GM12878 (cell line): ENCODE measurements at regions not wholly inside any gene's neighbourhood (a gene's known extent, or its start where the extent isn't known, plus 50 kb on each side); places are given as distances from the start of the nearest gene placed in this dataset.

Source experiments
- ATAC-seq: fragments of 200-7000 bp; cut with Tn5 transposase; 3 replicates; pipeline ENCODE4 v1.9.1; 2020; ENCODE audit warnings: mild to moderate bottlenecking, moderate library complexity
- BruUV-seq: library from RNA; stranded (reverse); fragments of 400-500 nt; replicated peaks from 2 replicates; lab custom pipeline; 2021; lab: Mats Ljungman, UMichigan
- CTCF ChIA-PET: fragments of 300-600 bp; sonication (Branson Sonifier 250); formaldehyde crosslinking; extraction: SDS; loops from one replicate; lab custom pipeline; 2021; ENCODE audit warnings: inconsistent platforms; lab: Yijun Ruan, JAX
- POLR2A ChIA-PET: fragments of 350-600 bp; formaldehyde crosslinking; extraction: SDS; loops from one replicate; lab custom pipeline; 2021; ENCODE audit warnings: inconsistent platforms; lab: Charles Lee
- RAD21 ChIA-PET: fragments of 300-600 bp; sonication (Branson Sonifier 250); formaldehyde crosslinking; loops from one replicate; lab custom pipeline; 2023; ENCODE audit warnings: antibody characterized with exemption; ENCODE audit not compliant: unreplicated experiment; lab: Charles Lee
- SMC1A ChIA-PET: fragments of 300-600 bp; sonication (Branson Sonifier 250); formaldehyde crosslinking; loops from one replicate; lab custom pipeline; 2023; ENCODE audit not compliant: unreplicated experiment, uncharacterized antibody; lab: Charles Lee
- DNase-seq: peaks from one replicate; pipeline ENCODE4 v3.0.0-alpha.2; 2011; ENCODE audit warnings: low read depth, low spot score
- FAIRE-seq: peaks from 3 replicates; lab custom pipeline; 2011; peaks lifted over from hg19 to GRCh38; lab: Jason Lieb, UNC
- H2AFZ ChIP-seq: 2 replicates; pipeline ENCODE4 v1.6.0; 2011; ENCODE audit warnings: low read depth, low read length, control low read depth; ENCODE audit not compliant: control insufficient read depth
- H3K27ac ChIP-seq: 2 replicates; pipeline ENCODE4 v1.5.1; 2011; ENCODE audit warnings: control low read depth; ENCODE audit not compliant: control insufficient read depth, insufficient read depth
- H3K27me3 ChIP-seq, 2 experiments: replicated peaks in 1 of 2; 2 replicates each; pipeline versions ENCODE4 v1.6.0 to v1.6.1; 2011; ENCODE audit warnings: low read length in 1 of 2; ENCODE audit not compliant: control insufficient read depth in 2 of 2, insufficient read depth in 2 of 2
- H3K36me3 ChIP-seq, 2 experiments: 2 replicates each; pipeline ENCODE4 v1.5.1; 2011; ENCODE audit warnings: low read length in 1 of 2; ENCODE audit not compliant: control insufficient read depth in 2 of 2, insufficient read depth in 2 of 2
- H3K4me1 ChIP-seq: 2 replicates; pipeline ENCODE4 v1.6.1; 2011; ENCODE audit warnings: mild to moderate bottlenecking, low read length, moderate library complexity, mixed read lengths; ENCODE audit not compliant: control insufficient read depth, insufficient read depth
- H3K4me2 ChIP-seq: 2 replicates; pipeline ENCODE4 v1.6.0; 2011; ENCODE audit warnings: control low read depth; ENCODE audit not compliant: control insufficient read depth, insufficient read depth
- H3K4me3 ChIP-seq: fragments of 200-600 bp; sonication (generic); 2 replicates; pipeline ENCODE4 v1.5.1; 2016
- H3K79me2 ChIP-seq: 2 replicates; pipeline ENCODE4 v1.6.0; 2011; ENCODE audit warnings: low read length; ENCODE audit not compliant: control insufficient read depth, insufficient read depth
- H3K9ac ChIP-seq: 2 replicates; pipeline ENCODE4 v1.8.0; 2011; ENCODE audit warnings: low read length, control low read depth, mixed read lengths; ENCODE audit not compliant: control insufficient read depth, insufficient read depth
- H3K9me3 ChIP-seq: replicated peaks from 3 replicates; pipeline ENCODE4 v1.5.1; 2011; ENCODE audit warnings: mild to moderate bottlenecking, low read length; ENCODE audit not compliant: control insufficient read depth, insufficient read depth
- H4K20me1 ChIP-seq: 2 replicates; pipeline ENCODE4 v1.6.0; 2011; ENCODE audit not compliant: control insufficient read depth, insufficient read depth
- BACH1 ChIP-seq: fragments of 450-650 bp; IDR thresholded peaks from 2 replicates; pipeline ENCODE4 v1.6.1; 2017; ENCODE audit warnings: mild to moderate bottlenecking, borderline replicate concordance
- CEBPB ChIP-seq, 2 experiments: fragments of 150-350 bp in 1 of 2; IDR thresholded peaks; 2 replicates each; pipeline ENCODE4 v1.6.1; 2012 to 2014; ENCODE audit warnings: low read depth in 2 of 2, low read length in 2 of 2, borderline replicate concordance in 1 of 2, inconsistent platforms in 1 of 2
- CHD2 ChIP-seq: IDR thresholded peaks from 2 replicates; pipeline ENCODE4 v1.6.1; 2011; ENCODE audit warnings: low read depth, low read length, improper control_type of control experiment, borderline replicate concordance
- FOS ChIP-seq: IDR thresholded peaks from 3 replicates; pipeline ENCODE4 v1.6.1; 2011; ENCODE audit warnings: borderline replicate concordance; ENCODE audit not compliant: insufficient read length; ENCODE audit errors: extremely low read depth
- LARP7 ChIP-seq: fragments of 450-650 bp; IDR thresholded peaks from 2 replicates; pipeline ENCODE4 v1.6.1; 2017; ENCODE audit warnings: mild to moderate bottlenecking
- POLR2AphosphoS2 ChIP-seq: IDR thresholded peaks from 2 replicates; pipeline ENCODE4 v1.6.1; 2011; ENCODE audit warnings: low read depth, mild to moderate bottlenecking, low read length, improper control_type of control experiment, moderate library complexity
- PRDM15 ChIP-seq: fragments of 450-650 bp; formaldehyde crosslinking; IDR thresholded peaks from 2 replicates; pipeline ENCODE4 v1.4.0; 2020; ENCODE audit warnings: mild to moderate bottlenecking, moderate library complexity
- SPI1 ChIP-seq: IDR thresholded peaks from 2 replicates; pipeline ENCODE4 v1.6.1; 2011; ENCODE audit warnings: low read depth, mild to moderate bottlenecking, low read length, moderate library complexity, borderline replicate concordance; ENCODE audit not compliant: insufficient read depth
- SUZ12 ChIP-seq: fragments of 200-600 bp; sonication (generic); IDR thresholded peaks from one replicate; pipeline ENCODE4 v1.6.1; 2018; ENCODE audit warnings: antibody characterized with exemption, mild to moderate bottlenecking; ENCODE audit not compliant: unreplicated experiment
- ZSCAN29 ChIP-seq: fragments of 450-650 bp; IDR thresholded peaks from 2 replicates; pipeline ENCODE4 v1.6.1; 2017; ENCODE audit warnings: mild to moderate bottlenecking, moderate library complexity
- WGBS: methylation state at CpG from one replicate; pipeline ENCODE4 v1.1.6; 2016; ENCODE audit warnings: low lambda C conversion rate; ENCODE audit not compliant: insufficient replicate concordance, insufficient coverage; ENCODE audit errors: missing lambda C conversion rate; 5-methylcytosine and 5-hydroxymethylcytosine counted together
- in situ Hi-C: fragments of 300-500 bp; cut with MboI; formaldehyde crosslinking; loops from 9 replicates; pipeline ENCODE4 v1.14.3; 2018; ENCODE audit warnings: mixed read lengths
- intact Hi-C: fragments of 100-400 bp; cut with micrococcal nuclease; formaldehyde crosslinking; loops from one replicate; pipeline ENCODE4 v1.14.2; 2022; ENCODE audit not compliant: unreplicated experiment
- TF ChIP-seq, protein P1 (sequence below): fragments of 450-650 bp; IDR thresholded peaks from 2 replicates; pipeline ENCODE4 v1.6.1; 2017; ENCODE audit warnings: low read depth, mild to moderate bottlenecking, moderate library complexity
- TF ChIP-seq, protein P2 (sequence below): IDR thresholded peaks from 2 replicates; pipeline ENCODE4 v1.6.1; 2012; ENCODE audit warnings: low read depth, low read length, improper control_type of control experiment

- Histone ChIP-seq H3K9me3 (no peaks in the 10 kb centered on the region), H3K9ac (no peak overlapping the region), H3K27me3 (no peaks in the 10 kb centered on the region; a peak in 2 of 4 replicates), H3K27ac (no peak overlapping the region), H3K36me3 (no peaks in the 10 kb centered on the region), H3K4me1 (no peaks in the 10 kb centered on the region), H3K79me2 (no peaks in the 10 kb centered on the region), H4K20me1 (no peaks in the 10 kb centered on the region), H3K4me2 (no peak overlapping the region), H3K4me3 (no peak overlapping the region), H2AFZ (no peak overlapping the region)
- POLR2A ChIA-PET: no interaction called here
- intact Hi-C loops (no loop called here), in situ Hi-C loops (no loop called here)
- WGBS: 28% methylated on average over 2 of the region's 2 CpGs
- DNase-seq (no peak), ATAC-seq (no peak), FAIRE-seq (no peak)
- RAD21 ChIA-PET: no interaction called here
- CTCF ChIA-PET: no interaction called here
- SMC1A ChIA-PET: no interaction called here
- TF ChIP-seq CEBPB (IDR thresholded peaks at IDR 0.05; ENCODE audit: borderline replicate concordance in 1 of 2, low read depth in 2 of 2, low read length in 2 of 2) (no peak), SUZ12 (no peak), CHD2 (no peak), FOS (no peak), ZSCAN29 (no peak), PRDM15 (CRISPR knock-in tag) (no peak), BACH1 (no peak), POLR2AphosphoS2 (no peak), SPI1 (no peak), LARP7 (no peak)
- TF ChIP-seq, protein P1, sequence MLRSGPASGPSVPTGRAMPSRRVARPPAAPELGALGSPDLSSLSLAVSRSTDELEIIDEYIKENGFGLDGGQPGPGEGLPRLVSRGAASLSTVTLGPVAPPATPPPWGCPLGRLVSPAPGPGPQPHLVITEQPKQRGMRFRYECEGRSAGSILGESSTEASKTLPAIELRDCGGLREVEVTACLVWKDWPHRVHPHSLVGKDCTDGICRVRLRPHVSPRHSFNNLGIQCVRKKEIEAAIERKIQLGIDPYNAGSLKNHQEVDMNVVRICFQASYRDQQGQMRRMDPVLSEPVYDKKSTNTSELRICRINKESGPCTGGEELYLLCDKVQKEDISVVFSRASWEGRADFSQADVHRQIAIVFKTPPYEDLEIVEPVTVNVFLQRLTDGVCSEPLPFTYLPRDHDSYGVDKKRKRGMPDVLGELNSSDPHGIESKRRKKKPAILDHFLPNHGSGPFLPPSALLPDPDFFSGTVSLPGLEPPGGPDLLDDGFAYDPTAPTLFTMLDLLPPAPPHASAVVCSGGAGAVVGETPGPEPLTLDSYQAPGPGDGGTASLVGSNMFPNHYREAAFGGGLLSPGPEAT: no peak
- TF ChIP-seq, protein P2, sequence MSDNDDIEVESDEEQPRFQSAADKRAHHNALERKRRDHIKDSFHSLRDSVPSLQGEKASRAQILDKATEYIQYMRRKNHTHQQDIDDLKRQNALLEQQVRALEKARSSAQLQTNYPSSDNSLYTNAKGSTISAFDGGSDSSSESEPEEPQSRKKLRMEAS: no peak
- BruUV-seq: no TSS peak
Observed at GRCh38 chr9:90720621-90721265, 78.1 kb upstream of the DIRAS2 start.
